HCT116 (cell line): ENCODE measurements at regions not wholly inside any gene's neighbourhood (a gene's known extent, or its start where the extent isn't known, plus 50 kb on each side); places are given as distances from the start of the nearest gene placed in this dataset.

Experiments
- ATAC-seq: fragments of 200-7000 bp; cut with Tn5 transposase; 2 replicates; pipeline ENCODE4 v1.9.1; 2020; ENCODE audit warnings: mild to moderate bottlenecking, moderate library complexity
- BruUV-seq: library from RNA; stranded (reverse); fragments of 400-500 nt; replicated peaks from 2 replicates; lab custom pipeline; 2021; lab: Mats Ljungman, UMichigan
- CTCF ChIA-PET: fragments of 300-600 bp; sonication (Branson Sonifier 250); formaldehyde crosslinking; loops from one replicate; lab custom pipeline; 2021; ENCODE audit warnings: antibody characterized with exemption; lab: Charles Lee
- POLR2A ChIA-PET: fragments of 300-600, 350-600 bp; sonication (Branson Sonifier 250); formaldehyde crosslinking; loops from one replicate; lab custom pipeline; 2021; ENCODE audit warnings: antibody characterized with exemption; lab: Charles Lee
- RAD21 ChIA-PET, 2 experiments: fragments of 300-600 bp; sonication (Branson Sonifier 250); formaldehyde crosslinking; loops; one replicate each; lab custom pipeline; 2023; ENCODE audit warnings: low total read pairs in 2 of 2; ENCODE audit not compliant: uncharacterized antibody in 2 of 2, unreplicated experiment in 2 of 2, low non-redundant PET in 1 of 2; lab: Charles Lee
- DNase-seq: peaks from one replicate; pipeline ENCODE4 v3.0.0-alpha.2; 2010; ENCODE audit warnings: low read depth, low spot score
- H2AFZ ChIP-seq: fragments of 200-600 bp; shearing (Covaris generic), sonication (generic); 2 replicates; pipeline ENCODE4 v1.6.1; 2017; ENCODE audit warnings: low read depth, mixed run types, mixed read lengths, antibody characterized with exemption, low read length; ENCODE audit not compliant: poor library complexity, severe bottlenecking
- H3K27ac ChIP-seq: 2 replicates; pipeline ENCODE4 v1.5.1; 2012; ENCODE audit warnings: low read depth, low read length
- H3K27me3 ChIP-seq: fragments of 200-600 bp; sonication (generic); 2 replicates; pipeline ENCODE4 v1.6.1; 2016; ENCODE audit warnings: mixed run types, low read length, mixed read lengths; ENCODE audit not compliant: insufficient read depth
- H3K36me3 ChIP-seq, 2 experiments: fragments of 200-500 bp in 1 of 2; fragments of 200-600 bp in 1 of 2; sonication (Bioruptor generic) in 1 of 2; sonication (generic) in 1 of 2; 2 replicates each; pipeline versions ENCODE4 v1.5.1 to v1.6.1; 2014 to 2016; ENCODE audit warnings: low read length in 2 of 2, inconsistent platforms in 1 of 2, mixed read lengths in 1 of 2, mixed run types in 1 of 2; ENCODE audit not compliant: insufficient read depth in 2 of 2, control insufficient read depth in 1 of 2
- H3K4me1 ChIP-seq, 2 experiments: fragments of 200-600 bp in 1 of 2; sonication (generic) in 1 of 2; 2 replicates each; pipeline versions ENCODE4 v1.5.1 to v1.6.1; 2012 to 2017; ENCODE audit warnings: low read length in 2 of 2, inconsistent platforms in 1 of 2, mild to moderate bottlenecking in 1 of 2, mixed read lengths in 1 of 2, mixed run types in 1 of 2, moderate library complexity in 1 of 2; ENCODE audit not compliant: insufficient read depth in 2 of 2, control insufficient read depth in 1 of 2
- H3K4me2 ChIP-seq: fragments of 200-600 bp; sonication (generic); 2 replicates; pipeline ENCODE4 v1.6.1; 2017; ENCODE audit warnings: mixed run types, low read length, mixed read lengths
- H3K4me3 ChIP-seq, 2 experiments: fragments of 200-600 bp in 1 of 2; sonication (generic) in 1 of 2; replicated peaks in 1 of 2; 2 replicates each; pipeline ENCODE4 v1.5.1; 2011 to 2016; ENCODE audit warnings: low read length in 2 of 2, control low read depth in 1 of 2, low read depth in 1 of 2, mild to moderate bottlenecking in 1 of 2, mixed read lengths in 1 of 2, mixed run types in 1 of 2
- H3K79me2 ChIP-seq: fragments of 200-600 bp; sonication (generic); 2 replicates; pipeline ENCODE4 v1.6.1; 2017; ENCODE audit warnings: mild to moderate bottlenecking, mixed run types, low read length, moderate library complexity, mixed read lengths; ENCODE audit not compliant: insufficient read depth
- H3K9ac ChIP-seq: fragments of 200-600 bp; sonication (generic); 2 replicates; pipeline ENCODE4 v1.6.1; 2016; ENCODE audit warnings: low read length, mixed read lengths
- H3K9me2 ChIP-seq: fragments of 200-600 bp; sonication (generic), shearing (Covaris generic); 2 replicates; pipeline ENCODE4 v1.6.1; 2017; ENCODE audit warnings: mixed run types, mild to moderate bottlenecking, moderate library complexity; ENCODE audit not compliant: insufficient read depth
- H3K9me3 ChIP-seq, 2 experiments: fragments of 200-500 bp in 1 of 2; fragments of 200-600 bp in 1 of 2; sonication (Bioruptor generic) in 1 of 2; sonication (generic) in 1 of 2; 2 replicates each; pipeline ENCODE4 v1.6.1; 2014 to 2017; ENCODE audit warnings: low read length in 2 of 2, mixed read lengths in 2 of 2, inconsistent platforms in 1 of 2, low read depth in 1 of 2, mild to moderate bottlenecking in 1 of 2, mixed run types in 1 of 2, moderate library complexity in 1 of 2; ENCODE audit not compliant: control insufficient read depth in 1 of 2, insufficient read depth in 1 of 2
- H4K20me1 ChIP-seq: fragments of 200-600 bp; sonication (generic), shearing (Covaris generic); 2 replicates; pipeline ENCODE4 v1.6.1; 2017; ENCODE audit warnings: mixed run types, mild to moderate bottlenecking, moderate library complexity; ENCODE audit not compliant: insufficient read depth
- CBX3 ChIP-seq: IDR thresholded peaks from 2 replicates; pipeline ENCODE4 v1.6.1; 2012; ENCODE audit warnings: low read depth
- ELF1 ChIP-seq: IDR thresholded peaks from 2 replicates; pipeline ENCODE4 v1.6.1; 2012; ENCODE audit warnings: low read depth, borderline replicate concordance
- EZH2 ChIP-seq: fragments of 200-600 bp; sonication (generic); IDR thresholded peaks from 2 replicates; pipeline ENCODE4 v1.6.1; 2017; ENCODE audit warnings: antibody characterized with exemption, mixed run types
- JUND ChIP-seq: IDR thresholded peaks from 2 replicates; pipeline ENCODE4 v1.6.1; 2012
- POLR2AphosphoS5 ChIP-seq: IDR thresholded peaks from 2 replicates; pipeline ENCODE4 v1.6.1; 2011; ENCODE audit warnings: mild to moderate bottlenecking, low read depth, low read length, moderate library complexity
- RAD21 ChIP-seq: IDR thresholded peaks from 2 replicates; pipeline ENCODE4 v1.6.1; 2012; ENCODE audit warnings: low read depth, mild to moderate bottlenecking
- SIN3A ChIP-seq: IDR thresholded peaks from 2 replicates; pipeline ENCODE4 v1.6.1; 2012; ENCODE audit warnings: low read depth
- SP1 ChIP-seq: IDR thresholded peaks from 2 replicates; pipeline ENCODE4 v1.6.1; 2012; ENCODE audit warnings: low read depth
- ZNF274 ChIP-seq: fragments of 200-500 bp; sonication (Bioruptor generic); IDR thresholded peaks from 2 replicates; pipeline ENCODE4 v1.6.1; 2014; ENCODE audit warnings: mild to moderate bottlenecking, low read depth, low read length, inconsistent platforms
- intact Hi-C: fragments of 100-400 bp; cut with micrococcal nuclease; formaldehyde crosslinking; loops from 2 replicates; pipeline ENCODE4 v1.10.0; 2022
- TF ChIP-seq, protein P1 (sequence below): IDR thresholded peaks from 2 replicates; pipeline ENCODE4 v1.6.1; 2012
- TF ChIP-seq, protein P2 (sequence below): IDR thresholded peaks from 2 replicates; pipeline ENCODE4 v1.6.1; 2012; ENCODE audit warnings: low read depth
- TF ChIP-seq, protein P3 (sequence below): IDR thresholded peaks from 2 replicates; pipeline ENCODE4 v1.6.1; 2012
- TF ChIP-seq, protein P4 (sequence below): IDR thresholded peaks from 2 replicates; pipeline ENCODE4 v1.6.1; 2011; ENCODE audit warnings: mild to moderate bottlenecking, low read length, moderate library complexity; ENCODE audit not compliant: insufficient replicate concordance; ENCODE audit errors: extremely low read depth

DNA sequence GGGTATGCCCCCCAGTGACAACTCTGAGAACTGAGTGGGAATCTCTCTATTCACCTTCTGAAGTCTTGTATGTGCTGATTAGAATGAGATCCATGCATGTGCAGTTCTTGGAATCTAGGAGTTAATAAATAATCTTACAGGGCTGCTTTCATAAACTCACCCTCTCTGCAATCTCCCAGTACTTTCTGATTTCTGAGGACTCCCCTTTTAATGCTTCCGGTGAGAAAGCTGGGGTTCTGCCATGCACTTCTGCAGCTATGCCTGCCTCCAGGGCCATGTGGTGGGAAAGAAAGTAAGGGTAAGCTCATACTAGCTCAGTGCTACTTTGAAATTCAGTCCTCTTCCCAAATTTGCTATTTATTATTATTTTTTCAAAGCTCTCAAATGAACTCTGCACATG is 432.9 kb downstream of the MTX2 start:
- CTCF ChIA-PET, result interaction anchor here (1.0 to 1.7 kb wide), 3 partner anchors 9 to 447 kb away, joined by 3 to 7 read pairs (median 6); no protein-coding TSS in a partner anchor

DNA sequence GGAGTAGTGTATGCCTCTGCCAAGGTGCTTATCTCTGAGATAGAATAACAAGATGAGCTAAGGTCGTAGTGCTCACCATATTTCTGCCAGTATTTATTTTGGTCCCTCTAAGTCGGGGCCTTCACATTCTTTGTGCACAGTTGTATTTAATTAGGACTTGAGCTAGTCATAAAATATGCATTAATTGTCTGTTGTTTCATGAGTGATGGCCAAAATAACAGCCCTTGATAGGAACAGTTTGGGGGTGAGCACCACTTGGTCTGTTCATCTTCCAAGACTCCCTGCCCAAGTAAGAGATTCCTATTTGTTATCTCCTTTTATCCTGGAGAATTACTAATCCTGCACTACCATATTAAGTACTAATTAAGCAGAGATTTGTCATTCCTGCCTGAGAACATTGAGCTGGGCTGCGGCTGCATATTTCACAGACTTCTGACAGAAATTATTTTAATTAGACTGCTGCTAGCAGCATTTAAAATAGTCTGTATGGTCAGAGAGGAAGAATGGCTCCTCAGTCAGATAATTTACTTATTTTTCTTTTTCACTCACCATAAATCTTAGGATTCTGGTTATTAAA is 435.1 kb downstream of the MTX2 start:
- no peaks in the 10 kb centered on the region for H3K9me3 ChIP-seq
- H3K9ac ChIP-seq, result no peak overlapping the region
- intact Hi-C loops, result no loop called here
- H4K20me1 ChIP-seq, result no peaks in the 10 kb centered on the region
- ATAC-seq, result no peak
- DNase-seq, result no peak
- no peaks in the 10 kb centered on the region for H3K79me2 ChIP-seq
- H3K4me3 ChIP-seq, result no peak overlapping the region
- H3K36me3 ChIP-seq, result no peaks in the 10 kb centered on the region
- no peak overlapping the region for H3K4me2 ChIP-seq
- TF ChIP-seq EZH2, result no peak
- no peak for TF ChIP-seq SIN3A
- TF ChIP-seq, protein P1, sequence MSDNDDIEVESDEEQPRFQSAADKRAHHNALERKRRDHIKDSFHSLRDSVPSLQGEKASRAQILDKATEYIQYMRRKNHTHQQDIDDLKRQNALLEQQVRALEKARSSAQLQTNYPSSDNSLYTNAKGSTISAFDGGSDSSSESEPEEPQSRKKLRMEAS, result no peak
- TF ChIP-seq, protein P2, sequence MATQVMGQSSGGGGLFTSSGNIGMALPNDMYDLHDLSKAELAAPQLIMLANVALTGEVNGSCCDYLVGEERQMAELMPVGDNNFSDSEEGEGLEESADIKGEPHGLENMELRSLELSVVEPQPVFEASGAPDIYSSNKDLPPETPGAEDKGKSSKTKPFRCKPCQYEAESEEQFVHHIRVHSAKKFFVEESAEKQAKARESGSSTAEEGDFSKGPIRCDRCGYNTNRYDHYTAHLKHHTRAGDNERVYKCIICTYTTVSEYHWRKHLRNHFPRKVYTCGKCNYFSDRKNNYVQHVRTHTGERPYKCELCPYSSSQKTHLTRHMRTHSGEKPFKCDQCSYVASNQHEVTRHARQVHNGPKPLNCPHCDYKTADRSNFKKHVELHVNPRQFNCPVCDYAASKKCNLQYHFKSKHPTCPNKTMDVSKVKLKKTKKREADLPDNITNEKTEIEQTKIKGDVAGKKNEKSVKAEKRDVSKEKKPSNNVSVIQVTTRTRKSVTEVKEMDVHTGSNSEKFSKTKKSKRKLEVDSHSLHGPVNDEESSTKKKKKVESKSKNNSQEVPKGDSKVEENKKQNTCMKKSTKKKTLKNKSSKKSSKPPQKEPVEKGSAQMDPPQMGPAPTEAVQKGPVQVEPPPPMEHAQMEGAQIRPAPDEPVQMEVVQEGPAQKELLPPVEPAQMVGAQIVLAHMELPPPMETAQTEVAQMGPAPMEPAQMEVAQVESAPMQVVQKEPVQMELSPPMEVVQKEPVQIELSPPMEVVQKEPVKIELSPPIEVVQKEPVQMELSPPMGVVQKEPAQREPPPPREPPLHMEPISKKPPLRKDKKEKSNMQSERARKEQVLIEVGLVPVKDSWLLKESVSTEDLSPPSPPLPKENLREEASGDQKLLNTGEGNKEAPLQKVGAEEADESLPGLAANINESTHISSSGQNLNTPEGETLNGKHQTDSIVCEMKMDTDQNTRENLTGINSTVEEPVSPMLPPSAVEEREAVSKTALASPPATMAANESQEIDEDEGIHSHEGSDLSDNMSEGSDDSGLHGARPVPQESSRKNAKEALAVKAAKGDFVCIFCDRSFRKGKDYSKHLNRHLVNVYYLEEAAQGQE, result no peak
- TF ChIP-seq JUND, result no peak
- TF ChIP-seq ELF1, result no peak
- TF ChIP-seq, protein P3, sequence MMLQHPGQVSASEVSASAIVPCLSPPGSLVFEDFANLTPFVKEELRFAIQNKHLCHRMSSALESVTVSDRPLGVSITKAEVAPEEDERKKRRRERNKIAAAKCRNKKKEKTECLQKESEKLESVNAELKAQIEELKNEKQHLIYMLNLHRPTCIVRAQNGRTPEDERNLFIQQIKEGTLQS, result no peak
- TF ChIP-seq, protein P4, sequence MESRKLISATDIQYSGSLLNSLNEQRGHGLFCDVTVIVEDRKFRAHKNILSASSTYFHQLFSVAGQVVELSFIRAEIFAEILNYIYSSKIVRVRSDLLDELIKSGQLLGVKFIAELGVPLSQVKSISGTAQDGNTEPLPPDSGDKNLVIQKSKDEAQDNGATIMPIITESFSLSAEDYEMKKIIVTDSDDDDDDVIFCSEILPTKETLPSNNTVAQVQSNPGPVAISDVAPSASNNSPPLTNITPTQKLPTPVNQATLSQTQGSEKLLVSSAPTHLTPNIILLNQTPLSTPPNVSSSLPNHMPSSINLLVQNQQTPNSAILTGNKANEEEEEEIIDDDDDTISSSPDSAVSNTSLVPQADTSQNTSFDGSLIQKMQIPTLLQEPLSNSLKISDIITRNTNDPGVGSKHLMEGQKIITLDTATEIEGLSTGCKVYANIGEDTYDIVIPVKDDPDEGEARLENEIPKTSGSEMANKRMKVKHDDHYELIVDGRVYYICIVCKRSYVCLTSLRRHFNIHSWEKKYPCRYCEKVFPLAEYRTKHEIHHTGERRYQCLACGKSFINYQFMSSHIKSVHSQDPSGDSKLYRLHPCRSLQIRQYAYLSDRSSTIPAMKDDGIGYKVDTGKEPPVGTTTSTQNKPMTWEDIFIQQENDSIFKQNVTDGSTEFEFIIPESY, result no peak
- TF ChIP-seq RAD21, result no peak
- no peaks in the 10 kb centered on the region for H3K9me2 ChIP-seq
- ChIA-PET RAD21 (no interaction called here), POLR2A (no interaction called here), CTCF (no interaction called here)
- no peak overlapping the region for H3K27ac ChIP-seq
- no TSS peak for BruUV-seq
- H3K4me1 ChIP-seq, result no peaks in the 10 kb centered on the region
- H2AFZ ChIP-seq, result no peak overlapping the region
- H3K27me3 ChIP-seq, result peaks cover 32% of the 10 kb centered on the region

More for the DNA sequence above, 432.9 kb downstream of the MTX2 start:
- Histone ChIP-seq H3K4me1 (no peaks in the 10 kb centered on the region), H3K79me2 (no peaks in the 10 kb centered on the region), H3K4me3 (no peak overlapping the region), H3K9me2 (no peaks in the 10 kb centered on the region), H3K4me2 (no peak overlapping the region), H3K27me3 (peaks cover 29% of the 10 kb centered on the region)
- ChIA-PET RAD21 (no interaction called here), POLR2A (no interaction called here)
- ATAC-seq (no peak), DNase-seq (no peak)
- intact Hi-C loops, result no loop called here
- TF ChIP-seq, protein P3, result no peak
- TF ChIP-seq POLR2AphosphoS5, result no peak
- no peak for TF ChIP-seq SP1
- TF ChIP-seq JUND, result no peak
- no peak for TF ChIP-seq CBX3
- TF ChIP-seq ZNF274, result no peak
- TF ChIP-seq RAD21, result no peak
- TF ChIP-seq, all 23 proteins: peak for 0
- Histone ChIP-seq H3K9ac (no peak overlapping the region), H4K20me1 (no peaks in the 10 kb centered on the region), H3K36me3 (no peaks in the 10 kb centered on the region), H3K27ac (no peak overlapping the region), H2AFZ (no peak overlapping the region), H3K9me3 (no peaks in the 10 kb centered on the region)
- no TSS peak for BruUV-seq
